ENCODE measurements at regions not wholly inside any gene's neighbourhood (a gene's known extent, or its start where the extent isn't known, plus 50 kb on each side); places are given as distances from the start of the nearest gene placed in this dataset.

- ATAC-seq (ENCODE audit: low read depth): no peak
- peak; percentile 45 for DNase-seq (ENCODE audit: low spot score)
- H3K27ac ChIP-seq (ENCODE audit: poor library complexity, severe bottlenecking): no peak overlapping the region
- H3K36me3 ChIP-seq (ENCODE audit: low read depth): no peaks in the 10 kb centered on the region
- TF ChIP-seq, protein P1, sequence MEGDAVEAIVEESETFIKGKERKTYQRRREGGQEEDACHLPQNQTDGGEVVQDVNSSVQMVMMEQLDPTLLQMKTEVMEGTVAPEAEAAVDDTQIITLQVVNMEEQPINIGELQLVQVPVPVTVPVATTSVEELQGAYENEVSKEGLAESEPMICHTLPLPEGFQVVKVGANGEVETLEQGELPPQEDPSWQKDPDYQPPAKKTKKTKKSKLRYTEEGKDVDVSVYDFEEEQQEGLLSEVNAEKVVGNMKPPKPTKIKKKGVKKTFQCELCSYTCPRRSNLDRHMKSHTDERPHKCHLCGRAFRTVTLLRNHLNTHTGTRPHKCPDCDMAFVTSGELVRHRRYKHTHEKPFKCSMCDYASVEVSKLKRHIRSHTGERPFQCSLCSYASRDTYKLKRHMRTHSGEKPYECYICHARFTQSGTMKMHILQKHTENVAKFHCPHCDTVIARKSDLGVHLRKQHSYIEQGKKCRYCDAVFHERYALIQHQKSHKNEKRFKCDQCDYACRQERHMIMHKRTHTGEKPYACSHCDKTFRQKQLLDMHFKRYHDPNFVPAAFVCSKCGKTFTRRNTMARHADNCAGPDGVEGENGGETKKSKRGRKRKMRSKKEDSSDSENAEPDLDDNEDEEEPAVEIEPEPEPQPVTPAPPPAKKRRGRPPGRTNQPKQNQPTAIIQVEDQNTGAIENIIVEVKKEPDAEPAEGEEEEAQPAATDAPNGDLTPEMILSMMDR (IDR thresholded peaks at IDR 0.05; ENCODE audit: poor library complexity, severe bottlenecking): no peak
- no peaks in the 10 kb centered on the region for H3K4me1 ChIP-seq (ENCODE audit: insufficient read depth, poor library complexity, severe bottlenecking)
- H3K9me3 ChIP-seq (ENCODE audit: severe bottlenecking): no peaks in the 10 kb centered on the region
- H3K27me3 ChIP-seq (ENCODE audit: insufficient read depth, poor library complexity, severe bottlenecking): peaks cover 4% of the 10 kb centered on the region
- no peak overlapping the region for H3K4me3 ChIP-seq (ENCODE audit: severe bottlenecking)
These were observed 297.9 kb downstream of the NDUFA10 start for GRCh38 chr2:239727182-239727775.

DNA sequence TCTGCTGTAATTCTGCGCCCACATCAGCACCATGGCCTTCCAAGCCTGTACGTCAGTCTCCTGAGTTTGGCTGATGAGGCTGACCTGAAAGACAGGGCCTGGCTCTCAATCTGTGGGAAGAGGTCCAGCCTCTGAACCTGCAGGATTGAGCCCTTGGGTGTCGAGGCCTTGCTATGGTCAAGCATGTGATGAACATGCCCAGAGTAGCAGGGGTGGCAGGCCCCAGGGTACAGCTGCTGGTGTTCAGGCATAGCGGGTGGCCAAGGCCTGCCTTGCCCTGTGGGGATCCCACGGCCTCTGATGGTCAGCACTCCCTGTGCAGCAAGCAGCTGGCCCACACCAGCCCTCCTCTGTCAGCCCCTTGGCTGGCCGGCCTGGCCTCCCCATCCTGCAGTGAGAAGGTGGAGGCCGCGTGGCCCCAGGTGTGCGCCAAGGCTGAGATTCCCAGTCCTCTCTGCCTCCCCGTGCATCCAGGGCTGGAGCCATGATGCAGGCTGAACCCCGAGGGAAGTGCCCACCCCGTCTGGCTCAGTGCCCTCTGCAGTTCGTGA lies 298.4 kb downstream of the NDUFA10 start:
- peak; percentile 55 for DNase-seq (ENCODE audit: low spot score)
- Histone ChIP-seq H3K27ac (ENCODE audit: poor library complexity, severe bottlenecking) (no peak overlapping the region), H3K27me3 (ENCODE audit: insufficient read depth, poor library complexity, severe bottlenecking) (peaks cover 4% of the 10 kb centered on the region), H3K36me3 (ENCODE audit: low read depth) (no peaks in the 10 kb centered on the region), H3K4me1 (ENCODE audit: insufficient read depth, poor library complexity, severe bottlenecking) (no peaks in the 10 kb centered on the region), H3K9me3 (ENCODE audit: severe bottlenecking) (no peaks in the 10 kb centered on the region), H3K4me3 (ENCODE audit: severe bottlenecking) (no peak overlapping the region)
- TF ChIP-seq, protein P1 (IDR thresholded peaks at IDR 0.05; ENCODE audit: poor library complexity, severe bottlenecking): no peak
- ATAC-seq (ENCODE audit: low read depth): no peak

DNA sequence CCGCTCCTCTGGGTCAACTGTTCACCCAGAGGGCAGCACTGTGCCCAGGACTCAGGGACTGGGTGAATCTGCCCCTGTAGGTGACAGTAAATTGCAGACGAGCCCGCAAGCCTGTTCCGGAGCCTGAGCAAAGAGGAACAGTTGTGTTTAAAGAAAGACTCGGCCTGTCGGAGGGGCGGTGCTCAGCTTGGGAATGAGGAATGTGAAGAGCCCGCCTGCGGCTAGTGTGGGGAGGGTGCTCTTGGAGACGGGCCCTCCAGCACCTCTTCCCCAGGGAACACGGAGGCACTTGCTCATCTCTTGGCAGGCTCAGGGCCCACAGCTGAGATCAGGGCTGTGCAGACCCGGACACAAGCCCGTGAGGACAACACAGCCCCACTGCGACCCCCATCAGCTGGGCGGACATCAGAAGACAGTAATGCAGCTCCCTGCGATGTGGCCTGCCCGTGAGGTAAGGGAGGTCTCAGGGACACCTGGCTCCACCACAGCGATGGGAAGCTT lies 299.0 kb downstream of the NDUFA10 start:
- no peaks in the 10 kb centered on the region for H3K36me3 ChIP-seq (ENCODE audit: low read depth)
- peak; percentile 47 for DNase-seq (ENCODE audit: low spot score)
- no peak overlapping the region for H3K4me3 ChIP-seq (ENCODE audit: severe bottlenecking)
- ATAC-seq (ENCODE audit: low read depth): no peak
- H3K27ac ChIP-seq (ENCODE audit: poor library complexity, severe bottlenecking): no peak overlapping the region
- peaks cover 4% of the 10 kb centered on the region for H3K27me3 ChIP-seq (ENCODE audit: insufficient read depth, poor library complexity, severe bottlenecking)
- TF ChIP-seq, protein P1 (IDR thresholded peaks at IDR 0.05; ENCODE audit: poor library complexity, severe bottlenecking): no peak
- H3K4me1 ChIP-seq (ENCODE audit: insufficient read depth, poor library complexity, severe bottlenecking): no peaks in the 10 kb centered on the region
- no peaks in the 10 kb centered on the region for H3K9me3 ChIP-seq (ENCODE audit: severe bottlenecking)

GRCh38 chr2:239725551-239725890 lies 299.6 kb downstream of the NDUFA10 start:
- peaks cover 4% of the 10 kb centered on the region for H3K27me3 ChIP-seq (ENCODE audit: insufficient read depth, poor library complexity, severe bottlenecking)
- TF ChIP-seq, protein P1 (IDR thresholded peaks at IDR 0.05; ENCODE audit: poor library complexity, severe bottlenecking): no peak
- no peak overlapping the region for H3K4me3 ChIP-seq (ENCODE audit: severe bottlenecking)
- H3K27ac ChIP-seq (ENCODE audit: poor library complexity, severe bottlenecking): no peak overlapping the region
- no peaks in the 10 kb centered on the region for H3K4me1 ChIP-seq (ENCODE audit: insufficient read depth, poor library complexity, severe bottlenecking)
- no peaks in the 10 kb centered on the region for H3K9me3 ChIP-seq (ENCODE audit: severe bottlenecking)
- no peaks in the 10 kb centered on the region for H3K36me3 ChIP-seq (ENCODE audit: low read depth)
- DNase-seq (ENCODE audit: low spot score) (peak; percentile 29), ATAC-seq (ENCODE audit: low read depth) (no peak)
